ENCODE measurements at regions not wholly inside any gene's neighbourhood (a gene's known extent, or its start where the extent isn't known, plus 50 kb on each side); places are given as distances from the start of the nearest gene placed in this dataset.

DNA sequence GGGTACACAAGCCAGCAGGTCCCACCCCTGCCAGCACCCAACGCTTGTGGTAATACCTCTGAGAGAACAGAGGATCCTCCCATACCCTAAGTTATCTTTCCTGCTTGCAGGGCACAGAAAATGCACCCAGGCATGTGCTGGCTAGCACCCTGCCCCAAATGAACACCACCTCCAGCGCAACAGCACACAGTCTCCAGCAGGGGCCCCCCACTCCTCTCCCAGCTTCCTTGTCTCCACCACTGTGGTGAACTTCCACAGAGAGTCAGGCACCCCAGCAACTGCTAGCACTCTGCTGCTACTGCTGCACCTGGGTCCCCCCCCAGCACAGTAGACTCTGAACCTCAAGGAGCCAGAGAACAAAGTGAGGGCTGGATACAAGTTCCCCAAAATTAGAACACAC is 216.8 kb upstream of the CNTNAP5 start:
- Histone ChIP-seq H3K36me3 (no peaks in the 10 kb centered on the region), H3K4me3 (no peak overlapping the region), H3K9me3 (peaks cover 0 to 7% of the 10 kb centered on the region in 2 donors), H3K4me1 (no peaks in the 10 kb centered on the region), H3K27me3 (no peaks in the 10 kb centered on the region), H3K27ac (no peak overlapping the region)
- no peak for TF ChIP-seq EP300 (IDR thresholded peaks at IDR 0.05; ENCODE audit: low read depth)
- TF ChIP-seq, protein P1, sequence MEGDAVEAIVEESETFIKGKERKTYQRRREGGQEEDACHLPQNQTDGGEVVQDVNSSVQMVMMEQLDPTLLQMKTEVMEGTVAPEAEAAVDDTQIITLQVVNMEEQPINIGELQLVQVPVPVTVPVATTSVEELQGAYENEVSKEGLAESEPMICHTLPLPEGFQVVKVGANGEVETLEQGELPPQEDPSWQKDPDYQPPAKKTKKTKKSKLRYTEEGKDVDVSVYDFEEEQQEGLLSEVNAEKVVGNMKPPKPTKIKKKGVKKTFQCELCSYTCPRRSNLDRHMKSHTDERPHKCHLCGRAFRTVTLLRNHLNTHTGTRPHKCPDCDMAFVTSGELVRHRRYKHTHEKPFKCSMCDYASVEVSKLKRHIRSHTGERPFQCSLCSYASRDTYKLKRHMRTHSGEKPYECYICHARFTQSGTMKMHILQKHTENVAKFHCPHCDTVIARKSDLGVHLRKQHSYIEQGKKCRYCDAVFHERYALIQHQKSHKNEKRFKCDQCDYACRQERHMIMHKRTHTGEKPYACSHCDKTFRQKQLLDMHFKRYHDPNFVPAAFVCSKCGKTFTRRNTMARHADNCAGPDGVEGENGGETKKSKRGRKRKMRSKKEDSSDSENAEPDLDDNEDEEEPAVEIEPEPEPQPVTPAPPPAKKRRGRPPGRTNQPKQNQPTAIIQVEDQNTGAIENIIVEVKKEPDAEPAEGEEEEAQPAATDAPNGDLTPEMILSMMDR (IDR thresholded peaks at IDR 0.05) = no peak
- intact Hi-C loops (cut with DNase I; ENCODE audit: low total_unique reads) (no loop called here), in situ Hi-C loops (cut with MboI; ENCODE audit: low pct_ligation_motif_present in 1 of 4, low pct_unique_long_range_greater_than_20kb in 1 of 4, low sequenced_read_pairs in 3 of 4) (no loop called here)
- WGBS, 2 donors (ENCODE audit: low coverage in 1 of 2) = 88% methylated on average over 2 of the region's 2 CpGs; no CpG with 5 or more reads in 1 of the 2 donors
- no peak for DNase-seq

DNA sequence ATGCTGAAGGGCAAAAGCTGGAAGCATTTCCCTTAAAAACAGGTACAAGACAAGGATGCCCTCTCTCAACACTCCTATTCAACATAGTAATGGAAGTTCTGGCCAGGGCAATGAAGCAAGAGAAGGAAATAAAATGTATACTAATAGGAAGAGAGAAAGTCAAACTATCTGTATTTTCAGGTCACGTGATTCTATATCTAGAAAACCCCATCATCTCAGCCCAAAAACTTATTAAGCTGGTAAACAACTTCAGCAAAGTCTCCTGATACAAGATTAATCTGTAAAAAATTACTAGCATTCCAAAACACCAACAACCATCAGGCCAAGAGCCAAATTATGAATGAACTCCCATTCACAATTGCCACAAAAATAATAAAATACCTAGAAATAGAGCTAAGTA is 213.2 kb upstream of the CNTNAP5 start:
- Histone ChIP-seq H3K4me3 (no peak overlapping the region), H3K36me3 (no peaks in the 10 kb centered on the region), H3K9me3 (peaks cover 0 to 4% of the 10 kb centered on the region in 2 donors), H3K4me1 (no peaks in the 10 kb centered on the region), H3K27me3 (no peaks in the 10 kb centered on the region), H3K27ac (no peak overlapping the region)
- 57 to 73% methylated on average over 1 of the region's 1 CpG for WGBS, 2 donors (ENCODE audit: low coverage in 1 of 2)
- intact Hi-C loops (cut with DNase I; ENCODE audit: low total_unique reads) = loop anchor here (2.0 kb wide), 1 partner anchor 15 kb away; no protein-coding TSS in a partner anchor
- in situ Hi-C loops (cut with MboI; ENCODE audit: low pct_ligation_motif_present in 1 of 4, low pct_unique_long_range_greater_than_20kb in 1 of 4, low sequenced_read_pairs in 3 of 4) = no loop called here
- no peak for TF ChIP-seq POLR2AphosphoS5 (IDR thresholded peaks at IDR 0.05)
- no peak for TF ChIP-seq EP300 (IDR thresholded peaks at IDR 0.05; ENCODE audit: low read depth)
- TF ChIP-seq, protein P1 (IDR thresholded peaks at IDR 0.05) = no peak
- TF ChIP-seq POLR2A (IDR thresholded peaks at IDR 0.05) = no peak
- DNase-seq = no peak

DNA sequence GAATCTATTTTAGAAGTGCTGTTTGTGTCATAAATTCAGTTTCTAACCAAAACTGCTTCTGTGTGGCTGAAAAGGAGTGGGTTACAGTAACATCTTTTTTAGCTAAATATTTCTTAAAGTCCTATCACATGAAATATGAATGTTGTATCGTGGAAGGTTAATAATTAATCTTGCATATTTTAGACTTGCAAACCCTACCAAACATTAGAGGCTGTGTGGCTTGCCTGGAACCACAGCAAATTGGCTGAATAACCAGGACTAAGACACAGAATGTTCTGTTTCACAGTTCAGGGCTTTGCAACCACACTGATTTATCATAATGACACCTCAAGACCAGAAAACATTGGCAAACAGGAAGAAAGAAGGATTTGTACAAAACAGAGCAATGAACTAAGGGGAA is 208.9 kb upstream of the CNTNAP5 start:
- WGBS, 2 donors (ENCODE audit: low coverage in 1 of 2) = 63 to 65% methylated on average over 1 of the region's 1 CpG
- in situ Hi-C loops (cut with MboI; ENCODE audit: low pct_ligation_motif_present in 1 of 4, low pct_unique_long_range_greater_than_20kb in 1 of 4, low sequenced_read_pairs in 3 of 4) (no loop called here), intact Hi-C loops (cut with DNase I; ENCODE audit: low total_unique reads) (no loop called here)
- TF ChIP-seq POLR2AphosphoS5 (IDR thresholded peaks at IDR 0.05) (no peak), POLR2A (IDR thresholded peaks at IDR 0.05) (no peak), EP300 (IDR thresholded peaks at IDR 0.05; ENCODE audit: low read depth) (no peak)
- TF ChIP-seq, protein P1 (IDR thresholded peaks at IDR 0.05) = no peak
- Histone ChIP-seq H3K27ac (no peak overlapping the region), H3K36me3 (no peaks in the 10 kb centered on the region), H3K27me3 (no peaks in the 10 kb centered on the region), H3K4me1 (no peaks in the 10 kb centered on the region), H3K9me3 (no peaks in the 10 kb centered on the region), H3K4me3 (no peak overlapping the region)
- DNase-seq = no peak

DNA sequence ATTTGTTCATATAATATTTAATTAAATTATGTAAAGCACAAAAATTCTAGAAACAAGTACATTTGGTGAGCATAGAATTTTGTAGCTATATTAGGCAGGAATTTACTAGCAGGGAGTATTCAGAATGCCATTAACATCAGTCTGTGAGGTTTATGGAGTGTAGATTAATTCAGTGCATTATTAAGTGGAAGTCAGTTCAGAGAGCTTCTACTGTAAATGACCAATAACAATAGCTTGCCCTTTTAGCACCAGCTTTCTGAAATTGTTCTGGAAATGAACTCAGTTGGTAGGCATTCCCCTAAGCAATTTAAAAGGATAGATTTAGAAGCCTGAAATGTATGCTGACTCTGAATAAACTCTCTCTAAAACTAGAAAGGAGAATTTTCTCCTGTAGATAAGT is 208.2 kb upstream of the CNTNAP5 start:
- Histone ChIP-seq H3K4me3 (no peak overlapping the region), H3K36me3 (no peaks in the 10 kb centered on the region), H3K4me1 (no peaks in the 10 kb centered on the region), H3K27me3 (no peaks in the 10 kb centered on the region), H3K27ac (no peak overlapping the region), H3K9me3 (no peaks in the 10 kb centered on the region)
- intact Hi-C loops (cut with DNase I; ENCODE audit: low total_unique reads) = no loop called here
- TF ChIP-seq POLR2A (IDR thresholded peaks at IDR 0.05) (no peak), POLR2AphosphoS5 (IDR thresholded peaks at IDR 0.05) (no peak)
- in situ Hi-C loops (cut with MboI; ENCODE audit: low pct_ligation_motif_present in 1 of 4, low pct_unique_long_range_greater_than_20kb in 1 of 4, low sequenced_read_pairs in 3 of 4) = no loop called here
- DNase-seq = no peak

DNA sequence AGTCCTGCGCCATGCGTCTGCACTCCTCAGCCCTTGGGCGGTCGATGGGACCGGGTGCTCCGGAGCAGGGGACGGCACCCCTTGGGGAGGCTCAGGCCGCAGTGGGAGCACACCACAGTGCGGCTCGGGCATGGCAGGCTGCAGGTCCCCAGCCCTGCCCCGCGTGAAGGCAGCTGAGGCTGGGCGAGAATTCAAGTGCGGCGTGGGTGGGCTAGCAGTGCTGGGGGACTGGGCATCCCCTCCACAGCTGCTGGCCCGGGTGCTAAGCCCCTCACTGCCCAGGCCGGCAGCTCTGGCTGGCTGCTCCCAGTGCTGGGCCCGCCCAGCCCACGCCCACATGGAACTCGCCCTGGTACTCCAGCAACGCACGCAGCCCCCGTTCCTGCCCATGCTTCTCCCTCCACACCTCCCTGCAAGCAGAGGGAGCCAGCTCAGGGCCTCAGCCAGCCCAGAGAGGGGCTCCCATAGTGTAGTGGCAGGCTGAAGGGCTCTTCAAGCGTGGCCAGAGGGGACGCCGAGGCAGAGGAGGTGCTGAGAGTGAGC is 198.3 kb upstream of the CNTNAP5 start:
- intact Hi-C loops (cut with DNase I; ENCODE audit: low total_unique reads) = loop anchor here (2.0 kb wide), 1 partner anchor 16 kb away; no protein-coding TSS in a partner anchor
- H3K4me1 ChIP-seq = no peaks in the 10 kb centered on the region
- WGBS, 2 donors (ENCODE audit: low coverage in 1 of 2) = 97% methylated on average over 25 of the region's 26 CpGs; no CpG with 5 or more reads in 1 of the 2 donors
- no peak for DNase-seq
- no peak overlapping the region for H3K27ac ChIP-seq
- TF ChIP-seq EP300 (IDR thresholded peaks at IDR 0.05; ENCODE audit: low read depth) (no peak), POLR2AphosphoS5 (IDR thresholded peaks at IDR 0.05) (no peak), POLR2A (IDR thresholded peaks at IDR 0.05) (no peak)
- TF ChIP-seq, protein P1 (IDR thresholded peaks at IDR 0.05) = no peak
- H3K36me3 ChIP-seq = no peaks in the 10 kb centered on the region
- H3K9me3 ChIP-seq = peaks cover 0 to 7% of the 10 kb centered on the region in 2 donors
- no peak overlapping the region for H3K4me3 ChIP-seq
- in situ Hi-C loops (cut with MboI; ENCODE audit: low pct_ligation_motif_present in 1 of 4, low pct_unique_long_range_greater_than_20kb in 1 of 4, low sequenced_read_pairs in 3 of 4) = no loop called here
- no peaks in the 10 kb centered on the region for H3K27me3 ChIP-seq
